Adrenal gland (tissue), 9 donors: ENCODE measurements at regions not wholly inside any gene's neighbourhood (a gene's known extent, or its start where the extent isn't known, plus 50 kb on each side); places are given as distances from the start of the nearest gene placed in this dataset.

Experiments
- DNase-seq, 7 donors: peaks; one replicate each; pipeline ENCODE4 v3.0.0-alpha.2; 2019 to 2020
- H3K27ac ChIP-seq, 5 donors: fragments of 200-600 bp; sonication (generic) in 4 of 5; 1 replicate in 3 of 5; 2 replicates in 2 of 5; pipeline versions ENCODE4 v1.5.1 to v1.8.0; 2016 to 2020; ENCODE audit warnings: mild to moderate bottlenecking in 1 of 5
- H3K27me3 ChIP-seq: fragments of 200-600 bp; 2 replicates; pipeline ENCODE4 v1.8.0; 2021
- H3K36me3 ChIP-seq, 2 donors: fragments of 200-600 bp; replicated peaks in 1 of 2; 1 replicate in 1 of 2; 2 replicates in 1 of 2; pipeline versions ENCODE4 v1.5.1 to v1.8.0; 2018 to 2022
- H3K4me1 ChIP-seq, 2 donors: fragments of 200-600 bp; replicated peaks in 1 of 2; 1 replicate in 1 of 2; 2 replicates in 1 of 2; pipeline versions ENCODE4 v1.5.1 to v1.8.0; 2018 to 2021
- H3K4me3 ChIP-seq, 4 donors: fragments of 200-600 bp; sonication (generic) in 3 of 4; one replicate each; pipeline ENCODE4 v1.5.1; 2016 to 2018
- H3K9me3 ChIP-seq, 3 donors: fragments of 200-600 bp; sonication (generic) in 1 of 3; replicated peaks in 1 of 3; 1 replicate in 2 of 3; 2 replicates in 1 of 3; pipeline versions ENCODE4 v1.5.1 to v1.8.0; 2016 to 2021
- CTCF ChIP-seq, 6 experiments: fragments of 450-650 bp in 4 of 6; fragments of 200-600 bp in 2 of 6; sonication (generic) in 1 of 6; IDR thresholded peaks; 1 replicate in 5 of 6; 2 replicates in 1 of 6; pipeline versions ENCODE4 v1.5.1 to v1.8.0; 2016 to 2021; ENCODE audit warnings: antibody characterized with exemption in 6 of 6, mild to moderate bottlenecking in 2 of 6, moderate library complexity in 1 of 6
- POLR2A ChIP-seq, 2 donors: fragments of 450-650 bp; IDR thresholded peaks; one replicate each; pipeline ENCODE4 v1.6.1; 2017; ENCODE audit warnings: antibody characterized with exemption in 2 of 2, mild to moderate bottlenecking in 2 of 2, moderate library complexity in 1 of 2
- WGBS, 4 donors: extraction: QIAGEN DNeasy Blood & Tissue Kit in 2 of 4; methylation state at CpG; one replicate each; pipeline versions ENCODE4 v1.1.5 to v1.1.7; 2013 to 2017; 5-methylcytosine and 5-hydroxymethylcytosine counted together
- intact Hi-C, 2 donors: fragments of 100-400 bp; cut with DNase I; formaldehyde crosslinking; loops; one replicate each; pipeline versions ENCODE4 v1.14.1 to v1.15.0; 2022 to 2023
- donor health status: healthy with polysubstance abuse.
- donor health status: Bipolar disorder and iron deficiency.
- donor health status: DM: yes; HTN: yes; CAD: no.
- donor health status: DM: no; HTN: no; CAD: no.
- donor health status: DM: no; HTN: no; CAD: no.

DNA sequence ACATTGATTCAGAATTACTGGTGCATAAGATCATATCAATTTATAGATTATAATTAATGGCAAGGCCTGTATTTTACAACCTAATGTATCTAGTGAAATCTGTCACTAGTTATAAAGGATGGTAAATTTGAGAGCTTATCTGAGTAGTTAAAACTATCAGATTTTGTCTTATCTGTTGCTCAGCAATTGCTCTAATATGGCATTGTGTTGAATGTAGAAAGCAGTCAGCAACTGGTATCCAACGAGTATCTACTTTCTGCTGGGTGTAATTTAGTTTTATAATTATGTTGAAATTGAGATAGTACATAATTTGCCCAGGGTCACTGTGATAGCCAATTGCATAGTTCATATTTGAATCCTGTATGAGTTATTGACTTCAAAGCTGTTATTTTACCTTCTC is 1005.7 kb downstream of the CDH11 start:
- no peaks in the 10 kb centered on the region for H3K9me3 ChIP-seq
- DNase-seq, result no peak
- 40 to 73% (median 59%) methylated on average over 1 of the region's 1 CpG for WGBS, 4 donors
- TF ChIP-seq POLR2A (IDR thresholded peaks at IDR 0.05) (no peak), CTCF (IDR thresholded peaks at IDR 0.05) (no peak)
- intact Hi-C loops, result no loop called here
- H3K27ac ChIP-seq, result no peak overlapping the region
- no peaks in the 10 kb centered on the region for H3K27me3 ChIP-seq
- no peak overlapping the region for H3K4me3 ChIP-seq
- no peaks in the 10 kb centered on the region for H3K36me3 ChIP-seq
- H3K4me1 ChIP-seq, result no peaks in the 10 kb centered on the region

DNA sequence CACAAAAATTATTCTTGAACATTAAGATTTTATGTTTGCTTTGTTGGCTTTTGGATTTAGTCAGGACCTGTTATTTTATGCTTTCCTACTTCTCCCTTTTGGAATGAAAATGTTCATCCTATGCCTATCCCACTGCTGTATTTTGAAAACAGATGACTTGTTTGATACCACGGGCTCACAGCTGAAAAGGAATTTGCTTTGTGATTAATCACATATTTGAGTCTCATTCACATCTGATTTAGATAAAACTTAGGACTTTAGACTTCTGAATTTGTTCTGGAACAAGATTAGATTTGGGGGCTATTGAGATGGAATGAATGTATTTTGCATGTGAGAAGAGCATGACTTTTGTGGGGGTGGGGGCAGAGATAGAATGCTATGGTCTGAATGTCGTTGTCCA is 1012.6 kb downstream of the CDH11 start:
- H3K36me3 ChIP-seq, result no peaks in the 10 kb centered on the region
- H3K4me1 ChIP-seq, result no peaks in the 10 kb centered on the region
- 68 to 85% (median 75%) methylated on average over 2 of the region's 2 CpGs for WGBS, 4 donors
- no peak overlapping the region for H3K27ac ChIP-seq
- intact Hi-C loops, result no loop called here
- TF ChIP-seq CTCF (IDR thresholded peaks at IDR 0.05), result no peak
- no peak for TF ChIP-seq POLR2A (IDR thresholded peaks at IDR 0.05)
- no peaks in the 10 kb centered on the region for H3K27me3 ChIP-seq
- no peak overlapping the region for H3K4me3 ChIP-seq
- no peak for DNase-seq
- H3K9me3 ChIP-seq, result no peaks in the 10 kb centered on the region

DNA sequence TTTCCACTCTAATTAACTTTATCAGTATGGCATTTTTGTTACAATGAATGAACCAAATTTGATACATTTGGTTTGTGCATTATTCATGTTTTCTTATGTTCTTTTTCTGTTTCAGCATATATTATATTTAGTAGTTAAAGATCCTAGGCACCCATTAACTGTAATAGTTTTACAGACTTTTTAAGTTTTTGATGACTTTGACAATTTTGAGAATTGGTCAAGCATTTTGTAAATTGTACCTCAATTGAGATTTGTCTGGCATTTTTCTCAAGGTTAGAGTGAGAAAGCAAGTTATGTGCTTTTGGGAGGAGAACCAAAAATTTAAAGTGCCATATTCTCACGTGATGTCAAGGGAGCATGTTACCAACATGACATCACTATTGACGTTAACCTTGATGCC is 1019.2 kb downstream of the CDH11 start:
- H3K9me3 ChIP-seq, result no peaks in the 10 kb centered on the region
- no peak for DNase-seq
- H3K36me3 ChIP-seq, result no peaks in the 10 kb centered on the region
- H3K27me3 ChIP-seq, result no peaks in the 10 kb centered on the region
- WGBS, 4 donors, result 57 to 77% (median 68%) methylated on average over 2 of the region's 2 CpGs
- TF ChIP-seq POLR2A (IDR thresholded peaks at IDR 0.05), result no peak
- no peak for TF ChIP-seq CTCF (IDR thresholded peaks at IDR 0.05)
- H3K4me3 ChIP-seq, result no peak overlapping the region
- H3K4me1 ChIP-seq, result no peaks in the 10 kb centered on the region
- intact Hi-C loops, result no loop called here
- no peak overlapping the region for H3K27ac ChIP-seq

GRCh38 chr16:64098451-64098850 is 1023.4 kb downstream of the CDH11 start:
- Histone ChIP-seq H3K27me3 (no peaks in the 10 kb centered on the region), H3K4me1 (no peaks in the 10 kb centered on the region), H3K9me3 (no peaks in the 10 kb centered on the region), H3K4me3 (no peak overlapping the region), H3K36me3 (no peaks in the 10 kb centered on the region), H3K27ac (no peak overlapping the region)
- no peak for DNase-seq
- intact Hi-C loops, result loop anchor here in 1 of 2 donors (10.0 kb wide), 1 partner anchor 356 kb away; no protein-coding TSS in a partner anchor
- 80 to 91% (median 83%) methylated on average over 1 of the region's 1 CpG for WGBS, 4 donors
- TF ChIP-seq POLR2A (IDR thresholded peaks at IDR 0.05) (no peak), CTCF (IDR thresholded peaks at IDR 0.05) (no peak)
